ENCODE measurements at regions not wholly inside any gene's neighbourhood (a gene's known extent, or its start where the extent isn't known, plus 50 kb on each side); places are given as distances from the start of the nearest gene placed in this dataset.
"Not testable (repeated sequence)": the region's sequence is repeated elsewhere in the genome, so short reads cannot be mapped to it uniquely, and the experiment has no call there.

GRCh38 chr1:203559523-203559922 is 65.6 kb downstream of the OPTC start:
- Mint-ChIP-seq H3K36me3 (ENCODE audit: insufficient read depth in 1 of 3, low read depth in 3 of 3) (no peaks in the 10 kb centered on the region), H3K4me1 (peaks cover 34 to 42% of the 10 kb centered on the region in 2 experiments), H3K4me3 (no peak overlapping the region), H3K27ac (no peak overlapping the region), H3K9me3 (no peaks in the 10 kb centered on the region), H3K27me3 (ENCODE audit: low read depth) (peaks cover 1% of the 10 kb centered on the region; the same call in 1 of the 2 replicates)
- no peaks in the 10 kb centered on the region for H3K9me3 ChIP-seq (ENCODE audit: control insufficient read depth, low read depth, low read length)
- no peak overlapping the region for H2BK120ac ChIP-seq (ENCODE audit: low read depth, low read length, poor library complexity, severe bottlenecking)
- WGBS (ENCODE audit: extremely low coverage, insufficient read length, low lambda C conversion rate) = no CpG with 5 or more reads among the region's 6 CpGs
- H3K4ac ChIP-seq (ENCODE audit: low read depth, low read length) = no peak overlapping the region
- H3T11ph ChIP-seq (ENCODE audit: low read length) = no peak overlapping the region
- no peak overlapping the region for H2BK12ac ChIP-seq (ENCODE audit: insufficient read length, low read depth, low read length)
- DNase-seq = no peak
- no peak overlapping the region for H2AFZ ChIP-seq (ENCODE audit: low read length)
- no peak overlapping the region for H2AK5ac ChIP-seq (ENCODE audit: insufficient read length, low read length)
- H4K20me1 ChIP-seq (ENCODE audit: control insufficient read depth, insufficient read depth, insufficient read length) = no peaks in the 10 kb centered on the region
- no peak for TF ChIP-seq CTCF (conservative IDR thresholded peaks at IDR 0.05)
- no peak overlapping the region for H2BK20ac ChIP-seq (ENCODE audit: low read depth, low read length, poor library complexity, severe bottlenecking)
- H3K56ac ChIP-seq (ENCODE audit: insufficient read length, low read depth, low read length) = no peak overlapping the region
- H4K91ac ChIP-seq (ENCODE audit: insufficient read length, low read depth, low read length) = no peak overlapping the region
- no peak overlapping the region for H3K14ac ChIP-seq (ENCODE audit: insufficient read depth, low read length)
- peaks cover 13% of the 10 kb centered on the region; the same call in 1 of the 2 replicates for H3K4me1 ChIP-seq (ENCODE audit: insufficient read depth, low read length)
- H3K27ac ChIP-seq (ENCODE audit: insufficient read length, low read depth, low read length) = no peak overlapping the region
- no peaks in the 10 kb centered on the region; the same call in 1 of the 2 replicates for H3K27me3 ChIP-seq (ENCODE audit: insufficient read depth, low read length)
- H2BK5ac ChIP-seq (ENCODE audit: insufficient read length, low read length) = no peak overlapping the region
- no peak overlapping the region for H3K9ac ChIP-seq (ENCODE audit: extremely low read depth, insufficient read length, low read length)
- H4K5ac ChIP-seq (ENCODE audit: insufficient read length, low read depth, low read length) = no peak overlapping the region
- H3K18ac ChIP-seq (ENCODE audit: insufficient read length, low read depth, low read length) = no peak overlapping the region
- H4K8ac ChIP-seq (replicated peaks; ENCODE audit: insufficient read length, low read depth, low read length) = no peak overlapping the region
- H3K4me2 ChIP-seq (ENCODE audit: insufficient read depth, insufficient read length, low read length) = no peak overlapping the region
- H3K23me2 ChIP-seq (ENCODE audit: insufficient read length, low read depth, low read length, poor library complexity, severe bottlenecking) = no peaks in the 10 kb centered on the region
- no peak overlapping the region for H2BK15ac ChIP-seq (ENCODE audit: low read depth, low read length)
- H3K79me1 ChIP-seq (ENCODE audit: insufficient read depth, low read depth, low read length, poor library complexity, severe bottlenecking) = no peaks in the 10 kb centered on the region
- H3K23ac ChIP-seq (ENCODE audit: insufficient read length, low read depth, low read length) = no peak overlapping the region
- H3K79me2 ChIP-seq (ENCODE audit: insufficient read depth, low read length) = no peaks in the 10 kb centered on the region

GRCh38 chr1:203561761-203562160 is 64.9 kb upstream of the ATP2B4 start:
- H4K5ac ChIP-seq (ENCODE audit: insufficient read length, low read depth, low read length); H2AK5ac ChIP-seq (ENCODE audit: insufficient read length, low read length); H2BK20ac ChIP-seq (ENCODE audit: low read depth, low read length, poor library complexity, severe bottlenecking); H3K4me3 Mint-ChIP-seq; H3K56ac ChIP-seq (ENCODE audit: insufficient read length, low read depth, low read length); H3K4me2 ChIP-seq (ENCODE audit: insufficient read depth, insufficient read length, low read length); H3K4ac ChIP-seq (ENCODE audit: low read depth, low read length); H4K8ac ChIP-seq (replicated peaks; ENCODE audit: insufficient read length, low read depth, low read length); H2AFZ ChIP-seq (ENCODE audit: low read length); H2BK120ac ChIP-seq (ENCODE audit: low read depth, low read length, poor library complexity, severe bottlenecking); H3K79me2 ChIP-seq (ENCODE audit: insufficient read depth, low read length); H3K23me2 ChIP-seq (ENCODE audit: insufficient read length, low read depth, low read length, poor library complexity, severe bottlenecking); H3K79me1 ChIP-seq (ENCODE audit: insufficient read depth, low read depth, low read length, poor library complexity, severe bottlenecking); H4K20me1 ChIP-seq (ENCODE audit: control insufficient read depth, insufficient read depth, insufficient read length); H3K14ac ChIP-seq (ENCODE audit: insufficient read depth, low read length); H3K27ac Mint-ChIP-seq; H3K4me1 ChIP-seq (ENCODE audit: insufficient read depth, low read length); H4K91ac ChIP-seq (ENCODE audit: insufficient read length, low read depth, low read length); H3K9me3 ChIP-seq (ENCODE audit: control insufficient read depth, low read depth, low read length); DNase-seq; H2BK12ac ChIP-seq (ENCODE audit: insufficient read length, low read depth, low read length); H3K27ac ChIP-seq (ENCODE audit: insufficient read length, low read depth, low read length); H3K18ac ChIP-seq (ENCODE audit: insufficient read length, low read depth, low read length); H2BK5ac ChIP-seq (ENCODE audit: insufficient read length, low read length); H3T11ph ChIP-seq (ENCODE audit: low read length); H3K23ac ChIP-seq (ENCODE audit: insufficient read length, low read depth, low read length); H3K27me3 ChIP-seq (ENCODE audit: insufficient read depth, low read length); H3K27me3 Mint-ChIP-seq (ENCODE audit: low read depth); H3K36me3 Mint-ChIP-seq (ENCODE audit: insufficient read depth in 1 of 3, low read depth in 3 of 3); H3K9ac ChIP-seq (ENCODE audit: extremely low read depth, insufficient read length, low read length); H3K9me3 Mint-ChIP-seq; H2BK15ac ChIP-seq (ENCODE audit: low read depth, low read length): not testable (repeated sequence)
- peaks cover 15 to 31% of the 10 kb centered on the region in 2 experiments for H3K4me1 Mint-ChIP-seq
- WGBS (ENCODE audit: extremely low coverage, insufficient read length, low lambda C conversion rate) = no CpG with 5 or more reads among the region's 1 CpG

Data from H9 (cell line).